Muscle layer of colon (tissue), 2 donors: ENCODE measurements at regions not wholly inside any gene's neighbourhood (a gene's known extent, or its start where the extent isn't known, plus 50 kb on each side); places are given as distances from the start of the nearest gene placed in this dataset.

Source experiments
- H3K27ac ChIP-seq: one replicate; pipeline ENCODE4 v1.7.0; 2013; ENCODE audit warnings: low read depth, mild to moderate bottlenecking, low read length, moderate library complexity
- H3K27me3 ChIP-seq, 2 donors: one replicate each; pipeline ENCODE4 v1.7.0; 2013; ENCODE audit warnings: low read length in 2 of 2, mild to moderate bottlenecking in 2 of 2; ENCODE audit not compliant: insufficient read depth in 2 of 2, control insufficient read depth in 1 of 2
- H3K36me3 ChIP-seq: one replicate; pipeline ENCODE4 v1.7.0; 2013; ENCODE audit warnings: mild to moderate bottlenecking, low read length; ENCODE audit not compliant: insufficient read depth
- H3K4me1 ChIP-seq: one replicate; pipeline ENCODE4 v1.7.0; 2013; ENCODE audit warnings: mild to moderate bottlenecking, low read length; ENCODE audit not compliant: insufficient read depth
- H3K4me3 ChIP-seq, 2 donors: one replicate each; pipeline ENCODE4 v1.7.0; 2013; ENCODE audit warnings: low read length in 2 of 2, low read depth in 1 of 2, mild to moderate bottlenecking in 1 of 2, moderate library complexity in 1 of 2
- H3K9ac ChIP-seq: one replicate; pipeline ENCODE4 v1.7.0; 2013; ENCODE audit warnings: low read length
- H3K9me3 ChIP-seq: one replicate; pipeline ENCODE4 v1.7.0; 2013; ENCODE audit warnings: mild to moderate bottlenecking, low read length
- donor health status: abdominal sarcoma.
- donor health status: Adenocarcinoma of cecum.

GRCh38 chr10:10967029-10967428 lies 50.6 kb upstream of the CELF2 start:
- H3K27me3 ChIP-seq, result no peaks in the 10 kb centered on the region
- no peak overlapping the region for H3K27ac ChIP-seq
- no peak overlapping the region for H3K9ac ChIP-seq
- H3K4me3 ChIP-seq, result no peak overlapping the region
- no peaks in the 10 kb centered on the region for H3K36me3 ChIP-seq
- no peaks in the 10 kb centered on the region for H3K9me3 ChIP-seq
- peaks cover 8% of the 10 kb centered on the region for H3K4me1 ChIP-seq

- Histone ChIP-seq H3K9me3 (no peaks in the 10 kb centered on the region), H3K36me3 (no peaks in the 10 kb centered on the region), H3K27me3 (no peaks in the 10 kb centered on the region), H3K4me3 (no peak overlapping the region), H3K4me1 (peaks cover 8% of the 10 kb centered on the region), H3K9ac (no peak overlapping the region), H3K27ac (no peak overlapping the region)
Measured at GRCh38 chr10:10967581-10968256, 50.0 kb upstream of the CELF2 start.
